Stimulated activated naive CD4-positive, alpha-beta T cell (primary cell): ENCODE measurements at regions not wholly inside any gene's neighbourhood (a gene's known extent, or its start where the extent isn't known, plus 50 kb on each side); places are given as distances from the start of the nearest gene placed in this dataset.

Source experiments
- DNase-seq, 6 experiments: peaks; one replicate each; lab custom pipeline; 2025; lab: John Stamatoyannopoulos, UW

DNA sequence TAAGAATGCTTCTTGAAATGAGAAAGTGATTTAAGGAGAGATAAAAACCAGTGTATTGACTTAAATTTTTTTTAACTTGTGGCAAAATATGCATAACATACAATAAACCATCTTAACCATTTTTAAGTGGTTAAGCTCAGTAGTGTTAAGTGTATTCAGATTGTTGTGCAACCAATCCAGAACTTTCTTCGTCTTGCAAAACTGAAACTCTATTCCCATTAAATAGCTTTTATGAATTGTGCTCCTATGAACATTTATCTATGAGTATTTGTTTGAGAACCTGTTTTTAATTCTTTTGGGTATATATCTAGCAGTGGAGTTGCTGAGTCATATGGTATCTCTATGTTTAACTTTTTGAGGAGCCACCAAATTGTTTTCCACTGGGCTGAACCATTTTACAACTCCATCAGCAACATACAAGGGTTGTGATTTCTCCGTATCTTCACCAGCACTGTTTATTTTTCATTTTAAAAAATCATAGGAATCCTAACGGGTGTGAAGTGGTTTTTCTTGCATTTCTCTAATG is 76.6 kb upstream of the ACTBL2 start:
- DNase-seq = no peak

DNA sequence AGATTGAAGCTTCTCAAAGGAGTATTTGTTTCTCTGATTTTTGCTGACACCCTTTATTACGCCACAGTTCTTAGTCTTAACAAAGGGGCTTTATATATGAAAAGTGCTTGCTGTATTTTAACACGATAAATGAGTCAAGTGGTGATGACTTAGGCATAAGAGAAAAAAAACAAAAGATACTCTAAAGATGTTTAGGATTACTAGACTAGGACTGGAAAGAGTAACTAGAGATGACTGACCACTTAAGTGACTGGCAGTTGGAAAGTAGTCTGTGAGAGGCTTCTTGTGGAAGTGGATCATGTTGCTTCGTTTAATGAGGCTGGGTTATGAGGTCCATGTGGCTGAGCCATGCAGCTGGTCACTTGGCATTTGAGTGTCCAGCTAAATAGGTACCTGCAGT is 69.4 kb upstream of the ACTBL2 start:
- no peak for DNase-seq

DNA sequence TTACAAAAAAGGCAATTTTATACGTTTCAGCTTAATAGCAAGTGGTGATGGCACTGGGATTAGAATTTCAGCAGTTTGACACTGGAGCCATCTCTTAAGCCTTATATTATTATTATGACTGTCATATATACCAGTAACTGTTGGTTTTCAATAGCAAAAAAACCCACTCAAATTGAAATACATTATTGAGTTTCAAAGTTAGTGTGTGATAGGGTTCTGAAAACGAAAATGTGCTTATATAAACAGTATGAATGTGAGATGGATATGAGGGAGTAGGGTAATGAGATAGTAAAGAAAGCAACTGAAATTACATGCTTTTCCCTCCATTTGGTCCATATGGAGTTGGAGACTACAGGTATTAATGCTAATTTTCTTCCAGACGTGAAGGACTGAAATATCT is 68.6 kb upstream of the ACTBL2 start:
- no peak for DNase-seq

DNA sequence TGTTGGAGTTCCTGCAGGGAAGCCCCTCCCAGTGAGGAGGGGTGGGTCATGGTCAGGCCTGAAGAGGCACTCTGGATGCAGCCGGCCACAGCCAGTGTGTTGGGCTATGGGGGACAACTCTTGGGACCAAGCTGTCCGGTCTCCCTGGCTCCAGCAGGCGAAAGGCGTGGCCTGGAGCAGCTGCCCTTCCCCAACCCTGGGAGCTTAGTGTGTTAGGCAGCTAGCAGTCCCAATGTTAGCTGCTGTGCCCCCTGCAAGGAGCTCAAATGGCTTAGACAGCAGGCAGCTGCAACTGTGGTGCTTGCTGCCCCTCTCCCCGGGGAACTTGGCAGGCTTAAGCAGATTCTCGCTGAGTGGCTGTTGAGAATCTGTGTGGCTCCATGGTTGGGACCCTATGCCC is 67.5 kb upstream of the ACTBL2 start:
- no peak for DNase-seq

DNA sequence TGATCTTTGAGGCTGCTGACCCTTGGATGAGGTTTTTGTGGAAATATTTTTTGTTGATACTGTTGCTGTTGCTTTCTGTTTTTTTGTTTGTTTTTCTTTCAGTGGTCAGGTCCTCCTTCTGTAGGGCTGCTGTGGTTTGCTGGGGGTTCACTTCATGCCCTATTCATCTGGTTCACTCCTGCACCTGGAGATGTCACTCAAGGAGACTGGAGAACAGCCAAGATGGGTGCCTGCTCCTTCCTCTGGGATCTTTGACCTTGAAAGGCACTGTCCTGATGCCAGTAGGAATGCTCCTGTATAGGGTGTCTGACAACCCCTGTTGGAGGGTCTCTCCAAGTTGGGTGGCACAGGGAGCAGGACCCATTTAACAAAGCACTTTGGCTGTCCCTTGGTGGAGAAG is 67.0 kb upstream of the ACTBL2 start:
- no peak for DNase-seq

DNA sequence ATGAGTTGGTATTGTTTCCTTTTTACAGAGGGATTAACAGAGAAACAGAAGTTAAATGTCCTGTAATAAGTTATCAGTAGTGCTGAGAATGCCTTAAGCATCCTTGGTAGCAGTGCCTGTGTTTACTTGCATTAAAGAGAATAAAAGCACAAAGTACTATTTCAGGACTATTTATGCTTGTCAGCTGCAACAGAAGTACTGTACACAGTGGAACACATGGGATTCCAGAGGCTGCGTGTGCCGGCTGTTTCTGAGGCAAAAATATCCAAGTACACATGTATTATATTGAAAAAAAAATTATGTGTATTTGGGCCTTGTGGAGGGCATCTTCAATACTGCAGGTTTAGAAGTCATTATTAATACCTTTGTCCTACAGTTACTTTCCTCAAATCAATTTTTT is 58.2 kb upstream of the ACTBL2 start:
- no peak for DNase-seq

DNA sequence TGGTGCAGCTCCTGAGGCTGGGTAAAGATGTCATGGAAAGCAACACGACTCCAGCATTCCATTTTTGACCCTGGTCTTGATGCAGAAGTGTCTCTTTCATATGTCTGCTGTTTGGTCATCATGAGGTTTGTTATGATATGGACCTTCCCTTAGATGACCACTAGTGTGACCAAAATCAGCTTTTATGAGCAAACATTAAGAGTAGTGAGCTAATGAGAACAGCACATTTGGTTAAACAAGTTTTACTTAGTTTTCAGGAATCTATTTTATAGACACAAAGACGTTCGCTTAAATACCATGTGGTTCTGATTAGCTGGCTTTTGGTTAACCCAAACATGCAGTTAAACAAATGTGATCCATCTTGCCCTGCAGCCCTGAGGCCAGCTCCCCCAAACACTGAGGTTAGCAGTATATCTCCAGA is 56.7 kb upstream of the ACTBL2 start:
- DNase-seq = no peak

DNA sequence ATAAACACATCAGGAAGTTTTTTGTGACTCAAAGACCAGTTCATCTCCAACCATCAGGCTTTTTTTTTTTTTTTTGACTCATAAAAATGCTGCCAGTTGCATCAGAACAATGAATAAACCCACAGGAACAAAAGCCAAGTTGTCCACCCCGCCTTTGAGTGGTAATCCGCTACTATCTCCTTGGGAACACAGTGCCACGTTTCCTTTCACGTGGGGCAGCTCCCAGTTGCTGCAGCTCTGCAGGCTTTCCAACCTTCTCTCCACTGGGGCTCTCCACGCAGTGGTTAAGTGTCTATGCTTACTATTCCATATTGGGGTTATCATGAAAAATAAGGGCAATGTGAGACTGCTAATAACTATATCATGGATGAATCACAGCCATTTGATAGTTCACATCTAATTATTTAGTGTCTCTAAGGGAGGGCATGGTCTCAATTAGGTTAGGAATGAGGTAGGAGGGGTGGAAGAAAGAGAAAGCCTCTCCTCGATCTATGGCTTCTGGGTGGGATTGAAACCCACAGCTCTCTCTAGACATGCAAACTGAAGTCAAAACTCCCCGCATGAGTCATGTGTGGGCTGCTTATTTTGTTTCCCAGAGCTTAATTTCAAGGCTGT is 55.8 kb upstream of the ACTBL2 start:
- DNase-seq = no peak

DNA sequence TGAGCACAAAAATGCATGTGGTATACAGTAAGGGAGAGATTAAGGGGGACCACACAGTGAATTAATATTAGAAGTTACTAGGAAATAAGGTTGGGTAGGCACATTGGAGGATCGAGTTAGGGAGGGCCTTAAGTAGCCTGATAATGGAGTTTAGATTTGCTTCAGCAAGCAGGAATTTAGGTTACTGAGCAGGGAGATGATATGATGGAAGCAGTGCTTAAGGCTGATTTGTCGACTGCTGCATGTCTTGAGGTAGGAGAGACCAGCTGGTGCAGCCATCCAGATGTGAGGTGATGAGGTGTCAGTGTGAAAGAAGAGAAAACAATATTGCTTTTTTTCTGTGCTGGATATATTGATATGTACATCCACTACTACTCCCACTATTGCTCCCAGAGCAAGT is 55.2 kb upstream of the ACTBL2 start:
- DNase-seq = no peak

DNA sequence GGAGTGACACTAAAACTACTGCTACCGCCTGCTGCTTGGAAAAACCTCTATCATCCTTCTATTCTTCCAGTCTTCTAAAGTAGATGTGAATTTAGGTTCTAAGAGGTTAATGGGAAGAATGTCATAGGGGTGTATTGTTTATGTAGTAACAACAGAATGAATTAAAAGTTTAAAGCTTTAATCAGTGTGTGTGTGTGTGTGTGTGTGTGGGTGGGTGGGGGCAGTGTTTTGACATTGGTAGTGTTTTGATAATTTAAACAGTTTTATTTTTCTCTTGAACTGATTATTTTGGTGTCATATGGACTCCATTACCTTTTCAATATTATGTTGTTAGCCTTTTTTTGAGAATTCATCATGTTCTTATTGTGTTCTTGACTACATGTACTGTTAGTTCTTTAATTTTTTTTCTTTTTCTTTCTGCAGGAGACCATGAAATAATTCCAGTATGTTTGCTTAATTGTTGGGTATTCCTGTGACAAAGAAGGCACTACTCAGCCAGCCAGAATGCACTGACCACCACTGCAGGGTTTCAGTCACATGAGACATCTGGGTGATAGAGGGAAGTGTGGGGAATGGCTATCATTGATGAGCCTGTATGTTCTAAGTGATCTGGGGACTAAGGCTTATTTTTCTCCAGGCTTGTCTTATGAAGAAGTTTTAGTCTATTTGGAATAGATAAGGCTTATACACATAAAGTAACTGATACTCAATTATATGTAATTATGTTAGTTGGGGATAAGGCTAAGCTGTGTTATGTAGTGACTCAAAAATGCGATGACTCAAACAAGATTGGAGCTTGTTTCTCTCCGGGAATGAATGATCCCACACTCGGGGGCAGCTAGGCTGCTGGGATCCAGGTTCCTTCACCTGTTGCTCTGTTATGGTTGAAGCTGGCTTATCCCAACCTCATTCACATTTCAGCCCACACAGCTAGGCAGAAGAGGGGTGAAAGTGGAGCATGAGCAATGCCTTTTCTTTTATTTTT is 50.2 kb upstream of the ACTBL2 start:
- DNase-seq = no peak
